OCI-LY1 (cell line): ENCODE measurements at regions not wholly inside any gene's neighbourhood (a gene's known extent, or its start where the extent isn't known, plus 50 kb on each side); places are given as distances from the start of the nearest gene placed in this dataset.

Experiments
- CTCF ChIP-seq: fragments of 200-600 bp; sonication (generic), shearing (Covaris generic); IDR thresholded peaks from 2 replicates; pipeline ENCODE4 v1.5.1; 2017; ENCODE audit warnings: mild to moderate bottlenecking, antibody characterized with exemption, low read length, moderate library complexity, mixed read lengths
- EZH2 ChIP-seq: fragments of 200-600 bp; sonication (generic), shearing (Covaris generic); IDR thresholded peaks from 2 replicates; pipeline ENCODE4 v1.8.0; 2017; ENCODE audit warnings: borderline replicate concordance, mixed run types, mild to moderate bottlenecking, antibody characterized with exemption, low read length, moderate library complexity, mixed read lengths

GRCh38 chr18:42192251-42193248 lies 237.5 kb downstream of the PIK3C3 start:
- TF ChIP-seq EZH2 (no peak), CTCF (no peak)
